ENCODE measurements at regions not wholly inside any gene's neighbourhood (a gene's known extent, or its start where the extent isn't known, plus 50 kb on each side); places are given as distances from the start of the nearest gene placed in this dataset.

GRCh38 chr11:35076201-35077100, 62.5 kb upstream of the CD44 start:
- TF ChIP-seq CTCF (conservative IDR thresholded peaks at IDR 0.05; ENCODE audit: low read length) = no peak
- TF ChIP-seq EZH2phosphoT487 (IDR thresholded peaks at IDR 0.05; ENCODE audit: borderline replicate concordance) = no peak

Data from Loucy (cell line).